ENCODE measurements at regions not wholly inside any gene's neighbourhood (a gene's known extent, or its start where the extent isn't known, plus 50 kb on each side); places are given as distances from the start of the nearest gene placed in this dataset.

DNA sequence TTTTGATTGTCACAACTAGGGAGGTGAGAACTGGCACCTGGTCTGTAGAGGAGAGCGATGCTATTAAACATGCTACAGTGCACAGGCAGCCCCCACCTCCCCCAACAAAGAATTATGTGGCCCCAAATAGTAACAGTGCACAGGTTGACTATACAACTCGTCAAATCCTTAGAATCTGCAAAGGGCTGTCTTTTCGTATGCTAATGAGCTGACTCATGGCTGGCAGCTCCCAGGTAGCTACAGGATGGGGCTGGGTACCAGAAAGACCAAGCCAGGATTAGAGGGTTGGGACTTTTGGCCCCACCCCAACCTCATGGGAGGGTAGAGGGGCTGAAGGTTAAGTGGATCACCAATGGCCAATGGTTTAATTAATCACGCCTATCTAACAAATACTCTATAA, 104.7 kb upstream of the SORBS2 start:
- TF ChIP-seq CTCF (IDR thresholded peaks at IDR 0.05; ENCODE audit: control extremely low read depth in 1 of 3, insufficient read depth in 1 of 3, low read depth in 1 of 3, low read length in 3 of 3) (no peak), EP300 (IDR thresholded peaks at IDR 0.05; ENCODE audit: borderline replicate concordance in 1 of 2, low read depth in 2 of 2, low read length in 2 of 2) (no peak), EGR1 (IDR thresholded peaks at IDR 0.05; ENCODE audit: borderline replicate concordance, low read depth, low read length) (no peak)

Measured in H1 (cell line).